MCF 10A (cell line): ENCODE measurements at regions not wholly inside any gene's neighbourhood (a gene's known extent, or its start where the extent isn't known, plus 50 kb on each side); places are given as distances from the start of the nearest gene placed in this dataset.
A peak's percentile ranks its signal among the peaks of the same experiment; 100 is the strongest.

Experiments used
- BruUV-seq: library from RNA; stranded (reverse); fragments of 400-500 nt; replicated peaks from 2 replicates; lab custom pipeline; 2021; lab: Mats Ljungman, UMichigan
- CTCF ChIA-PET: fragments of 300-600 bp; sonication (Branson Sonifier 250); formaldehyde crosslinking; extraction: SDS; loops from one replicate; lab custom pipeline; 2021; ENCODE audit warnings: antibody characterized with exemption, inconsistent platforms; lab: Yijun Ruan, JAX
- POLR2A ChIA-PET: fragments of 300-600, 350-650 bp; sonication (Branson Sonifier 250); formaldehyde crosslinking; extraction: SDS; loops from one replicate; lab custom pipeline; 2020; ENCODE audit warnings: antibody characterized with exemption, inconsistent platforms; lab: Yijun Ruan, JAX
- DNase-seq: peaks from one replicate; pipeline ENCODE4 v3.0.0-alpha.2; 2018; ENCODE audit not compliant: unreplicated experiment
- H3K27ac Mint-ChIP-seq: one replicate; pipeline ENCODE4 v1.8.0; 2022; ENCODE audit warnings: mild to moderate bottlenecking, low read depth, mixed read lengths; ENCODE audit not compliant: unreplicated experiment
- H3K27me3 Mint-ChIP-seq: one replicate; pipeline ENCODE4 v1.8.0; 2022; ENCODE audit warnings: mixed read lengths; ENCODE audit not compliant: insufficient read depth, unreplicated experiment
- H3K36me3 Mint-ChIP-seq: one replicate; pipeline ENCODE4 v1.8.0; 2022; ENCODE audit warnings: mild to moderate bottlenecking, moderate library complexity, mixed read lengths; ENCODE audit not compliant: insufficient read depth, unreplicated experiment
- H3K4me1 Mint-ChIP-seq: one replicate; pipeline ENCODE4 v1.8.0; 2022; ENCODE audit warnings: mixed read lengths; ENCODE audit not compliant: insufficient read depth, unreplicated experiment
- H3K4me3 Mint-ChIP-seq: one replicate; pipeline ENCODE4 v1.8.0; 2022; ENCODE audit warnings: mild to moderate bottlenecking, moderate library complexity, mixed read lengths; ENCODE audit not compliant: unreplicated experiment
- H3K9me3 Mint-ChIP-seq: one replicate; pipeline ENCODE4 v1.8.0; 2022; ENCODE audit warnings: mixed read lengths; ENCODE audit not compliant: unreplicated experiment
- intact Hi-C: fragments of 100-400 bp; cut with micrococcal nuclease; formaldehyde crosslinking; loops from 2 replicates; pipeline ENCODE4 v1.14.1; 2022
- TF ChIP-seq, protein P1 (sequence below): fragments of 200-600 bp; IDR thresholded peaks from one replicate; pipeline ENCODE4 v1.8.0; 2022; ENCODE audit warnings: antibody characterized with exemption, mild to moderate bottlenecking; ENCODE audit not compliant: unreplicated experiment

DNA sequence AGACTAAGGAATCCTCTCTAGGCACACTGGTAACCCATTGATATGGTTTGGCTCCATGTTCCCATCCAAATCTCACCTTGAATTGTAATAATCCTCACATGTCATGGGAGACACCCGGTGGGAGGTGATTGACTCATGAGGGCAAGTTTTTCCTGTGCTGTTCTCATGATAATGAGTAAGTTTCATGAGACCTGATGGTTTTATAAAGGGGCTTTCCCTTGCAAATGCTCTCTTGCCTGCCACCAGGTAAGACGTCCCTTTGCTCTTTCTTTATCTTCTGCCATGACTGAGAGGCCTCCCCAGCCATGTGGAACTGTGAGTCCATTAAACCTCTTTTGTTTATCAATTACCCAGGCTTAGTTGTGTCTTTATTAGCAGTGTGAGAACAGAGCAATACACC is 81.4 kb upstream of the GPC6 start:
- Mint-ChIP-seq H3K27ac (no peak overlapping the region), H3K27me3 (no peaks in the 10 kb centered on the region), H3K36me3 (no peaks in the 10 kb centered on the region), H3K9me3 (no peaks in the 10 kb centered on the region), H3K4me1 (no peaks in the 10 kb centered on the region), H3K4me3 (no peak overlapping the region)
- ChIA-PET CTCF (no interaction called here), POLR2A (no interaction called here)
- intact Hi-C loops: no loop called here
- BruUV-seq: no TSS peak
- DNase-seq: no peak
- TF ChIP-seq, protein P1, sequence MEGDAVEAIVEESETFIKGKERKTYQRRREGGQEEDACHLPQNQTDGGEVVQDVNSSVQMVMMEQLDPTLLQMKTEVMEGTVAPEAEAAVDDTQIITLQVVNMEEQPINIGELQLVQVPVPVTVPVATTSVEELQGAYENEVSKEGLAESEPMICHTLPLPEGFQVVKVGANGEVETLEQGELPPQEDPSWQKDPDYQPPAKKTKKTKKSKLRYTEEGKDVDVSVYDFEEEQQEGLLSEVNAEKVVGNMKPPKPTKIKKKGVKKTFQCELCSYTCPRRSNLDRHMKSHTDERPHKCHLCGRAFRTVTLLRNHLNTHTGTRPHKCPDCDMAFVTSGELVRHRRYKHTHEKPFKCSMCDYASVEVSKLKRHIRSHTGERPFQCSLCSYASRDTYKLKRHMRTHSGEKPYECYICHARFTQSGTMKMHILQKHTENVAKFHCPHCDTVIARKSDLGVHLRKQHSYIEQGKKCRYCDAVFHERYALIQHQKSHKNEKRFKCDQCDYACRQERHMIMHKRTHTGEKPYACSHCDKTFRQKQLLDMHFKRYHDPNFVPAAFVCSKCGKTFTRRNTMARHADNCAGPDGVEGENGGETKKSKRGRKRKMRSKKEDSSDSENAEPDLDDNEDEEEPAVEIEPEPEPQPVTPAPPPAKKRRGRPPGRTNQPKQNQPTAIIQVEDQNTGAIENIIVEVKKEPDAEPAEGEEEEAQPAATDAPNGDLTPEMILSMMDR: no peak

DNA sequence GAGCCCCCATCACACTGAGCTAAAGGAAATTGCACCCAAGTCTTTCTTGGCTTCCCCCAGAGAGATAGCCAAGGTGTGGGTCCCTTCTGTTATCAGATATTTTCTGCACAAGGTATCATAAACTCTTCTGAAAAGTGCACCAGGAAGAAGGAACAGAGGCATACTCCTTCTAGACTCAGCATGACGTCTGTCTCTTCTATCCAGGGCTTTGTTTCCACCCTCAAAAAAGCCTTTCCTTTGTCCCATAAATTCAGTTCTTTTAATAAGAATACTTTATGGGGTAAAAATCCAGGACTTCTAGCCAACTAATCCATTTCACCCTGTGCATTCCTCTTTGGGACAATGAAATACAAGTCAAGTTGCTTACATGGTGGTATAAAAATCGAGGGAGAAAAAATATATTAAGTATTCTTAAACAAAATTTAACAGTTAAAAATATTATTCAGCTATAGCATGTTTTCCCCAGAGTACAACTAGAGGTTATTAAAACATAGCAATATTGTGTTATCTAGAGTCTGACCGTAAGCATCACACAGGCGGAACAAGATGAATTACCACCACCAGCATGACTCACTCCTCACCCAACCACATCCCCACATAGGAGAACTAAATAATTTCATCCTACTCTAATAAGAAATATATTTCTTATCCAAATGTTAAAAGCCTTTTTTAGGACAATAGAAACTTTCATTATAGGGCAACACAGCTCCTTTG is 79.9 kb upstream of the GPC6 start:
- TF ChIP-seq, protein P1: no peak
- H3K36me3 Mint-ChIP-seq: no peaks in the 10 kb centered on the region
- H3K4me1 Mint-ChIP-seq: peaks cover 6% of the 10 kb centered on the region
- no TSS peak for BruUV-seq
- no peaks in the 10 kb centered on the region for H3K9me3 Mint-ChIP-seq
- CTCF ChIA-PET: interaction anchor here (0.6 to 1.1 kb wide), 3 partner anchors 46 to 419 kb away, joined by 3 read pairs; no protein-coding TSS in a partner anchor
- H3K27me3 Mint-ChIP-seq: no peaks in the 10 kb centered on the region
- H3K4me3 Mint-ChIP-seq: no peak overlapping the region
- no peak overlapping the region for H3K27ac Mint-ChIP-seq
- DNase-seq: peak; percentile 39
- POLR2A ChIA-PET: no interaction called here
- intact Hi-C loops: no loop called here

DNA sequence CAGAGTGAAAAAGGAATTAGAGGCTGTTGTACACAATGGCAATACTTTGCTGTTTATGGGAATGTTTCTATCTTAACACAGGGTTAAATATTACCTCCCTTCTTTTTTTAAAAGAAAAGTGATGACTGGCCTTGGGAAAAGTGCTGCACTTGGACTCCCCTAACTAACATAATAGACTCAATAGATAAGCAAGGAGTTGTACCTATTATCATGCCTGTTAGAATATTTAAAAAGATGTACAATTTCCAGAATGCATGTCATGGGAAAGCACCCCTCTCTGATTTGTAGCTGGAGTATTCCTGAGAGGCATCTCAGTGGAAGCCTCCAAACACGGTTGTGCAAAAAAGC is 79.3 kb upstream of the GPC6 start:
- no peaks in the 10 kb centered on the region for H3K27me3 Mint-ChIP-seq
- ChIA-PET CTCF (interaction anchor here (0.5 to 1.1 kb wide), 2 partner anchors 179 to 865 kb away, joined by 3 to 5 read pairs; no protein-coding TSS in a partner anchor), POLR2A (no interaction called here)
- H3K9me3 Mint-ChIP-seq: no peaks in the 10 kb centered on the region
- intact Hi-C loops: no loop called here
- H3K36me3 Mint-ChIP-seq: no peaks in the 10 kb centered on the region
- no peak for DNase-seq
- peaks cover 8% of the 10 kb centered on the region for H3K4me1 Mint-ChIP-seq
- TF ChIP-seq, protein P1: no peak
- H3K27ac Mint-ChIP-seq: no peak overlapping the region
- no peak overlapping the region for H3K4me3 Mint-ChIP-seq
- BruUV-seq: no TSS peak

DNA sequence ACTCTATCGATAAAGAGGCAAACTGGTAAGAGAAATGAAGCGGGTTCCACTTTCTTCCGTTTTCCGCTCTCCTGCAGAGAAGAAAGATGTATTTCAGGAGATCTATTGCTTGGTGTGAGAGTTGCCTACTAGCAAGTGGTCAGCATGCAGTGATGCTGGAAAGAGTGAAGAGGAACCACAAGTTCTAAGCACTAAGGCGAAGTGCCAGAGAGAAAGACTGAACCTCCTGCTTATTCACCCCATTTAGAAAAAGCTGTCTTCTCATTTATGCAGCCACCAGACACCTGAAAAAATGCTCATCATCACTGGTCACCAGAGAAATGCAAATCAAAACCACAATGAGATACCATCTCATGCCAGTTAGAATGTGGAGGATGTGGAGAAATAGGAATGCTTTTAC is 78.7 kb upstream of the GPC6 start:
- no TSS peak for BruUV-seq
- DNase-seq: no peak
- Mint-ChIP-seq H3K36me3 (no peaks in the 10 kb centered on the region), H3K4me3 (no peak overlapping the region), H3K27ac (no peak overlapping the region), H3K27me3 (no peaks in the 10 kb centered on the region), H3K9me3 (no peaks in the 10 kb centered on the region), H3K4me1 (peaks cover 12% of the 10 kb centered on the region)
- TF ChIP-seq, protein P1: no peak
- POLR2A ChIA-PET: no interaction called here
- intact Hi-C loops: no loop called here
- CTCF ChIA-PET: interaction anchor here (1.1 kb wide), 1 partner anchor 179 kb away, joined by 3 read pairs; no protein-coding TSS in a partner anchor
